ENCODE measurements at regions not wholly inside any gene's neighbourhood (a gene's known extent, or its start where the extent isn't known, plus 50 kb on each side); places are given as distances from the start of the nearest gene placed in this dataset.

DNA sequence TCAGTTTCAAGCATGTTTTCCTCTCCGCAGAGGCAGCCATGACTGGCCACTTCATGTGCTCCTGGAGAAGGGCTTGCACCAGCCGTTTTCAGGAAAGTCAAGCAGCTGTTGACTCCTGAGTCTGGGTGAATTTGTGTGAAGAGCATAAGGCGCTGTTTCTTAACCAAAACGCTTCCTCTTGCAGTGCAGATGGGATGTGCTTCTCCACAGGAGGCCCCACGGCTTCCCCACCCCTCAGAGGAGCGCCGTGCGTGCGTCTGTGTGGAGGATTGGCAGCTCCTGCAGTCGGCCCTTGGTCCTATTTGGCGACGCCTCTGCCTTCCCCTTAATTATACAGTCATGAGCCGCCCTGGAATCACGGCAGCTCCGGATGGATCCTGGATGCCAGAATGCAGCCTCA lies 54.1 kb upstream of the B3GAT1 start:
- TF ChIP-seq, protein P1, sequence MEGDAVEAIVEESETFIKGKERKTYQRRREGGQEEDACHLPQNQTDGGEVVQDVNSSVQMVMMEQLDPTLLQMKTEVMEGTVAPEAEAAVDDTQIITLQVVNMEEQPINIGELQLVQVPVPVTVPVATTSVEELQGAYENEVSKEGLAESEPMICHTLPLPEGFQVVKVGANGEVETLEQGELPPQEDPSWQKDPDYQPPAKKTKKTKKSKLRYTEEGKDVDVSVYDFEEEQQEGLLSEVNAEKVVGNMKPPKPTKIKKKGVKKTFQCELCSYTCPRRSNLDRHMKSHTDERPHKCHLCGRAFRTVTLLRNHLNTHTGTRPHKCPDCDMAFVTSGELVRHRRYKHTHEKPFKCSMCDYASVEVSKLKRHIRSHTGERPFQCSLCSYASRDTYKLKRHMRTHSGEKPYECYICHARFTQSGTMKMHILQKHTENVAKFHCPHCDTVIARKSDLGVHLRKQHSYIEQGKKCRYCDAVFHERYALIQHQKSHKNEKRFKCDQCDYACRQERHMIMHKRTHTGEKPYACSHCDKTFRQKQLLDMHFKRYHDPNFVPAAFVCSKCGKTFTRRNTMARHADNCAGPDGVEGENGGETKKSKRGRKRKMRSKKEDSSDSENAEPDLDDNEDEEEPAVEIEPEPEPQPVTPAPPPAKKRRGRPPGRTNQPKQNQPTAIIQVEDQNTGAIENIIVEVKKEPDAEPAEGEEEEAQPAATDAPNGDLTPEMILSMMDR (IDR thresholded peaks at IDR 0.05), result no peak
- Histone ChIP-seq H3K9me3 (no peaks in the 10 kb centered on the region), H3K36me3 (no peaks in the 10 kb centered on the region), H3K4me3 (no peak overlapping the region), H3K27ac (no peak overlapping the region), H3K27me3 (peaks cover 0 to 64% (median 47%) of the 10 kb centered on the region in 7 donors), H3K4me1 (no peaks in the 10 kb centered on the region)
- intact Hi-C loops (cut with DNase I), result no loop called here
- no peak for DNase-seq
- ATAC-seq, result no peak
- 12% methylated on average over 15 of the region's 15 CpGs for WGBS, 2 donors

DNA sequence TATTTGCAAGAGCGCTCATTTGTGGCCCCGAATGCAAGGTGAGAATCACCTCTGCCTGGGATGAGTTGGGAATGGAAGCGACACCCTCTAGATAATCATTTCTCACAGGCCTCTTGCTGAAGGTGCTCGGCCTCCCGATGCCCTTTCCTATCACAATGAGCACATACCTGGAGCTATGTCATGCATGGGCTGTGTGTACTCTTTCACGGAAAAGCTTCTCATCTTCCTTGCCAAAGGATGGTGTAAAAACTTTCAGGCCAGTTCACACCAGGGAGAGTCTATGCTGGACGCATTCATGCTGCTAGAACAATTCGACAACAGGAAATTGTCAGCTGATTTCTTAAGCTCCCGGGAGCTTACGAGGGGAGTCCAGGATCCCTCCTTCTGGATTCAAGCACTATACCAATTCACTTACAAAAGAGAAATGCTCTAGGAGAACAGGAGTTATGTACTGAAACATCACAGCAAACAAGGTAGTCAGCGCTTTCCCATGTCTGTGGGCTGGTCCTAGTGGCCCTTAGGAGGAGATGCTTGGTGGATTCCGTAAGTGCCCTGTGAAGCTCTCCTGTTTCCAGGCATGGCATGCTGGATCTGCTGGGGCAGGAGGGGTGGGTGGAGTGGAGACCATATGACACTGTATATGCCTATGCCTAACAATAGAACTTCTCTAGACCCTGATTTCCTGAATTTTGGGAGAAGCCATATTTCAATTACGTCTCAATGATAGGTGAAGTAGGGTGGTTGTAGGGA lies 53.1 kb upstream of the B3GAT1 start:
- DNase-seq, result no peak
- Histone ChIP-seq H3K27ac (no peak overlapping the region), H3K27me3 (peaks cover 0 to 59% (median 43%) of the 10 kb centered on the region in 7 donors), H3K4me1 (no peaks in the 10 kb centered on the region), H3K4me3 (no peak overlapping the region), H3K9me3 (no peaks in the 10 kb centered on the region), H3K36me3 (no peaks in the 10 kb centered on the region)
- no peak for ATAC-seq
- TF ChIP-seq, protein P1 (IDR thresholded peaks at IDR 0.05), result no peak
- WGBS, 2 donors, result 58 to 67% methylated on average over 13 of the region's 13 CpGs
- intact Hi-C loops (cut with DNase I), result no loop called here

DNA sequence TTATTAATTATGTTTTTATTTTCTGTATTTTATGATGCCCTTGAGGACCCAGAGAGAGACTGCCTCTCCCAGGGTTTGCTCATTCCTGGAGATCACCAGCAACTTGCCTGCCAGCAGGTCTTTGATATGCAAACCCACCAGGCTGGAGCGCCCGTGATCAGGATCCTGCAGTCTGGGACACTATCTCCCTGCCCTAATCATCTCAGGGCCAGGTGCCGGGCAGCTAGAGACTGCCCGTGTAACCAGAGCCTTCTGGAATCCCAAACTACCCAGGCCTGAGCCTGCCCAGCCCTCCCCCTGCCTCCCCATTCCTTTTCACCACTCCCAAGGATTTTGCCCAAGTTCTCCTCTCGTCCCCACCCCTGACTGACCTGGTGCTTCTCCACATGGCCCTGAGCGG lies 52.2 kb upstream of the B3GAT1 start:
- Histone ChIP-seq H3K27me3 (peaks cover 0 to 59% (median 45%) of the 10 kb centered on the region in 7 donors), H3K4me1 (no peaks in the 10 kb centered on the region), H3K9me3 (no peaks in the 10 kb centered on the region), H3K36me3 (no peaks in the 10 kb centered on the region), H3K27ac (no peak overlapping the region), H3K4me3 (no peak overlapping the region)
- ATAC-seq (no peak), DNase-seq (no peak)
- intact Hi-C loops (cut with DNase I), result no loop called here
- TF ChIP-seq, protein P1 (IDR thresholded peaks at IDR 0.05), result no peak
- 22 to 30% methylated on average over 6 of the region's 6 CpGs for WGBS, 2 donors

DNA sequence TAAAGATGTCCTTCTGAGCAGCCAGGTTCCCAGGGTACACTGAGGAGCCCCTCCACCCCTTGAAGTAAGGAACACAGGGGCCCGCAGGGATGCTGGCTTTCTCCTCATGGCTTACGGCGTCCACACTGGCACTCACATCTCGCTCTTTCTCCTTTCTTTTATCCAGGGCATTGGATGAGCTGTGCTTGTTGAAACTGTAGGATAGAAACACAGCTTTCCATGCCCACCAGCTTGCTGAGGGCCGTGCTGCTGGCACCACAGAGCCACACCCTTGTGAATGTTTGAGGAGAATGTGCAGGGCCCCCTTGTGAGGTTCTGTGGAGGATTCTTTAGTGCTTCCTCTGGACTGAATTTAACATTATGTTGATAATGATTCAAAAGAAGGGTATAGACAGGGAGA lies 51.7 kb upstream of the B3GAT1 start:
- no peaks in the 10 kb centered on the region for H3K4me1 ChIP-seq
- intact Hi-C loops (cut with DNase I), result no loop called here
- DNase-seq (no peak), ATAC-seq (no peak)
- H3K27ac ChIP-seq, result no peak overlapping the region
- TF ChIP-seq, protein P1 (IDR thresholded peaks at IDR 0.05), result no peak
- H3K36me3 ChIP-seq, result no peaks in the 10 kb centered on the region
- H3K4me3 ChIP-seq, result no peak overlapping the region
- peaks cover 0 to 59% (median 45%) of the 10 kb centered on the region in 7 donors for H3K27me3 ChIP-seq
- H3K9me3 ChIP-seq, result no peaks in the 10 kb centered on the region
- 74 to 75% methylated on average over 5 of the region's 5 CpGs for WGBS, 2 donors

Measured in heart right ventricle (tissue), 16 donors.